ENCODE measurements at regions not wholly inside any gene's neighbourhood (a gene's known extent, or its start where the extent isn't known, plus 50 kb on each side); places are given as distances from the start of the nearest gene placed in this dataset.

DNA sequence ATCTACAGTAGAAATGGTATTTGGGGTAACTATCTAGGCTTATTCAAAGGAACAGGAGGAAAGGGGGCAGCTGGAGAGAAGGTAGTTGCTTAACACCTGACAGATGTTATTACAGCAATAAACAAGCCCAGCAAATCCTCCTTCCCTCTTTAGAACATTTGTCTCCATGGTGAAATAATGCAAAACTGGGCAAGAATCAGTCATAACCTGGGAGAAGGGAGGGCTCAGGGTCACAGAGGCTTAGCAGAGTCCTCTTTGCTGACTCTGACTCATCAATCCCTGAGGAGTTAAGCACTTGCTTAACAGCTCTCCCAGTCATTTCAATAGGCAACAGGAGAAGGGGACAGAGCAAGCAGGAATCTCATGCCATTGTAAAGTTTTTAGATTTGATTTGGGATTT is 230.3 kb downstream of the IBTK start:
- no peak for TF ChIP-seq EGR1 (IDR thresholded peaks at IDR 0.05)
- TF ChIP-seq YY1 (IDR thresholded peaks at IDR 0.05; ENCODE audit: low read depth), result no peak
- no peak for TF ChIP-seq REST (IDR thresholded peaks at IDR 0.05; ENCODE audit: low read depth)
- no peak for TF ChIP-seq TAF1 (IDR thresholded peaks at IDR 0.05; ENCODE audit: low read depth)
- no peak for TF ChIP-seq CEBPB (IDR thresholded peaks at IDR 0.05)
- no peak for TF ChIP-seq EP300 (IDR thresholded peaks at IDR 0.05; ENCODE audit: borderline replicate concordance)
- no peak for TF ChIP-seq FOXM1 (IDR thresholded peaks at IDR 0.05; ENCODE audit: borderline replicate concordance, low read depth)
- TF ChIP-seq MAX (IDR thresholded peaks at IDR 0.05), result no peak
- no peak for TF ChIP-seq ZBTB7A (IDR thresholded peaks at IDR 0.05; ENCODE audit: low read depth)
- TF ChIP-seq CREB1 (IDR thresholded peaks at IDR 0.05; ENCODE audit: low read depth), result no peak
